ENCODE measurements at regions not wholly inside any gene's neighbourhood (a gene's known extent, or its start where the extent isn't known, plus 50 kb on each side); places are given as distances from the start of the nearest gene placed in this dataset.

DNA sequence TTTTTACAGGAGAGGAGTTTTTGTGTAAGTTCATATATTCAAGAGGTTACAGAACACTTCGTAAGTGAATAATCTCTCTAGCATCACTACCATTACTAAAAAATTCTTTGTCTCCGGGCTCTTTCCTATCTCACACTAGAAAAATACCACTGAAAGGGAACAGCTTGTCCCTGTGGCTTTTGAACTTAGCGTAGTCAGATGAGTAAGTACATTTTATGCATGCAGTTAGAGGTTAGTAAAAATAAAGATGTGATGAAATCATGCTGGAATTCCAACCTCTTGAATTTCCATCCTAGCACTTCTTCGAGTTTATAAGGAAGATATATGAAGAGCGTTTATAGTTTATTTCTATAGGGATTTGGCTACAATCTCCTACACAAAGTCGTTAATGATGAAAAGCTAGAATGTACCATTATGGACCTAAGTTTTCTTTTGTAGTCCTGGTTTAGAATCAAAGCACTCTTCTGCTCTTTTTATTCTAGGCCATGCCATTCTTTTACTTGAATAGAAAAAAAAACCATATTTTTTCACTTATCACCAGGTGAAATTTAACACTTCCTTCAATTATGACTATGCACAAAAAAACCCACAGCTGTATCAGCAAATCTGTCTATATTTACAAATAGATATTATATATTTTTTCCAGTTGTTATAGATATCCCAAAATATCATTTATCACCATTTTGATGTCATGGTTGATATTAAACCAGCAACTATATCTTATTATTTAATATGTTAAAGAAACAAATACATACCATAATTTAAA, 139.9 kb upstream of the PCDH9 start (continued):
- TF ChIP-seq, protein P1, sequence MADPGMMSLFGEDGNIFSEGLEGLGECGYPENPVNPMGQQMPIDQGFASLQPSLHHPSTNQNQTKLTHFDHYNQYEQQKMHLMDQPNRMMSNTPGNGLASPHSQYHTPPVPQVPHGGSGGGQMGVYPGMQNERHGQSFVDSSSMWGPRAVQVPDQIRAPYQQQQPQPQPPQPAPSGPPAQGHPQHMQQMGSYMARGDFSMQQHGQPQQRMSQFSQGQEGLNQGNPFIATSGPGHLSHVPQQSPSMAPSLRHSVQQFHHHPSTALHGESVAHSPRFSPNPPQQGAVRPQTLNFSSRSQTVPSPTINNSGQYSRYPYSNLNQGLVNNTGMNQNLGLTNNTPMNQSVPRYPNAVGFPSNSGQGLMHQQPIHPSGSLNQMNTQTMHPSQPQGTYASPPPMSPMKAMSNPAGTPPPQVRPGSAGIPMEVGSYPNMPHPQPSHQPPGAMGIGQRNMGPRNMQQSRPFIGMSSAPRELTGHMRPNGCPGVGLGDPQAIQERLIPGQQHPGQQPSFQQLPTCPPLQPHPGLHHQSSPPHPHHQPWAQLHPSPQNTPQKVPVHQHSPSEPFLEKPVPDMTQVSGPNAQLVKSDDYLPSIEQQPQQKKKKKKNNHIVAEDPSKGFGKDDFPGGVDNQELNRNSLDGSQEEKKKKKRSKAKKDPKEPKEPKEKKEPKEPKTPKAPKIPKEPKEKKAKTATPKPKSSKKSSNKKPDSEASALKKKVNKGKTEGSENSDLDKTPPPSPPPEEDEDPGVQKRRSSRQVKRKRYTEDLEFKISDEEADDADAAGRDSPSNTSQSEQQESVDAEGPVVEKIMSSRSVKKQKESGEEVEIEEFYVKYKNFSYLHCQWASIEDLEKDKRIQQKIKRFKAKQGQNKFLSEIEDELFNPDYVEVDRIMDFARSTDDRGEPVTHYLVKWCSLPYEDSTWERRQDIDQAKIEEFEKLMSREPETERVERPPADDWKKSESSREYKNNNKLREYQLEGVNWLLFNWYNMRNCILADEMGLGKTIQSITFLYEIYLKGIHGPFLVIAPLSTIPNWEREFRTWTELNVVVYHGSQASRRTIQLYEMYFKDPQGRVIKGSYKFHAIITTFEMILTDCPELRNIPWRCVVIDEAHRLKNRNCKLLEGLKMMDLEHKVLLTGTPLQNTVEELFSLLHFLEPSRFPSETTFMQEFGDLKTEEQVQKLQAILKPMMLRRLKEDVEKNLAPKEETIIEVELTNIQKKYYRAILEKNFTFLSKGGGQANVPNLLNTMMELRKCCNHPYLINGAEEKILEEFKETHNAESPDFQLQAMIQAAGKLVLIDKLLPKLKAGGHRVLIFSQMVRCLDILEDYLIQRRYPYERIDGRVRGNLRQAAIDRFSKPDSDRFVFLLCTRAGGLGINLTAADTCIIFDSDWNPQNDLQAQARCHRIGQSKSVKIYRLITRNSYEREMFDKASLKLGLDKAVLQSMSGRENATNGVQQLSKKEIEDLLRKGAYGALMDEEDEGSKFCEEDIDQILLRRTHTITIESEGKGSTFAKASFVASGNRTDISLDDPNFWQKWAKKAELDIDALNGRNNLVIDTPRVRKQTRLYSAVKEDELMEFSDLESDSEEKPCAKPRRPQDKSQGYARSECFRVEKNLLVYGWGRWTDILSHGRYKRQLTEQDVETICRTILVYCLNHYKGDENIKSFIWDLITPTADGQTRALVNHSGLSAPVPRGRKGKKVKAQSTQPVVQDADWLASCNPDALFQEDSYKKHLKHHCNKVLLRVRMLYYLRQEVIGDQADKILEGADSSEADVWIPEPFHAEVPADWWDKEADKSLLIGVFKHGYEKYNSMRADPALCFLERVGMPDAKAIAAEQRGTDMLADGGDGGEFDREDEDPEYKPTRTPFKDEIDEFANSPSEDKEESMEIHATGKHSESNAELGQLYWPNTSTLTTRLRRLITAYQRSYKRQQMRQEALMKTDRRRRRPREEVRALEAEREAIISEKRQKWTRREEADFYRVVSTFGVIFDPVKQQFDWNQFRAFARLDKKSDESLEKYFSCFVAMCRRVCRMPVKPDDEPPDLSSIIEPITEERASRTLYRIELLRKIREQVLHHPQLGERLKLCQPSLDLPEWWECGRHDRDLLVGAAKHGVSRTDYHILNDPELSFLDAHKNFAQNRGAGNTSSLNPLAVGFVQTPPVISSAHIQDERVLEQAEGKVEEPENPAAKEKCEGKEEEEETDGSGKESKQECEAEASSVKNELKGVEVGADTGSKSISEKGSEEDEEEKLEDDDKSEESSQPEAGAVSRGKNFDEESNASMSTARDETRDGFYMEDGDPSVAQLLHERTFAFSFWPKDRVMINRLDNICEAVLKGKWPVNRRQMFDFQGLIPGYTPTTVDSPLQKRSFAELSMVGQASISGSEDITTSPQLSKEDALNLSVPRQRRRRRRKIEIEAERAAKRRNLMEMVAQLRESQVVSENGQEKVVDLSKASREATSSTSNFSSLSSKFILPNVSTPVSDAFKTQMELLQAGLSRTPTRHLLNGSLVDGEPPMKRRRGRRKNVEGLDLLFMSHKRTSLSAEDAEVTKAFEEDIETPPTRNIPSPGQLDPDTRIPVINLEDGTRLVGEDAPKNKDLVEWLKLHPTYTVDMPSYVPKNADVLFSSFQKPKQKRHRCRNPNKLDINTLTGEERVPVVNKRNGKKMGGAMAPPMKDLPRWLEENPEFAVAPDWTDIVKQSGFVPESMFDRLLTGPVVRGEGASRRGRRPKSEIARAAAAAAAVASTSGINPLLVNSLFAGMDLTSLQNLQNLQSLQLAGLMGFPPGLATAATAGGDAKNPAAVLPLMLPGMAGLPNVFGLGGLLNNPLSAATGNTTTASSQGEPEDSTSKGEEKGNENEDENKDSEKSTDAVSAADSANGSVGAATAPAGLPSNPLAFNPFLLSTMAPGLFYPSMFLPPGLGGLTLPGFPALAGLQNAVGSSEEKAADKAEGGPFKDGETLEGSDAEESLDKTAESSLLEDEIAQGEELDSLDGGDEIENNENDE (IDR thresholded peaks at IDR 0.05; ENCODE audit: insufficient replicate concordance, low read length): no peak
- TF ChIP-seq NANOG (IDR thresholded peaks at IDR 0.05; ENCODE audit: insufficient read depth, low read depth, low read length, poor library complexity, severe bottlenecking) (no peak), SRF (IDR thresholded peaks at IDR 0.05; ENCODE audit: low read depth, low read length) (no peak), CHD2 (IDR thresholded peaks at IDR 0.05; ENCODE audit: low read length) (no peak)

Data from H1 (cell line).